WTC11 (cell line): ENCODE measurements at regions not wholly inside any gene's neighbourhood (a gene's known extent, or its start where the extent isn't known, plus 50 kb on each side); places are given as distances from the start of the nearest gene placed in this dataset.

ENCODE experiments used
- ATAC-seq: fragments of 200-7000 bp; cut with Tn5 transposase; 2 replicates; pipeline ENCODE4 v1.10.0; 2021; ENCODE audit warnings: mild to moderate bottlenecking, moderate library complexity
- CTCF ChIA-PET: fragments of 300-600 bp; sonication (Branson Sonifier 250); formaldehyde crosslinking; loops from one replicate; lab custom pipeline; 2021; ENCODE audit warnings: antibody characterized with exemption; lab: Charles Lee
- POLR2A ChIA-PET: fragments of 350-600 bp; sonication (Branson Sonifier 250); formaldehyde crosslinking; loops from one replicate; lab custom pipeline; 2021; ENCODE audit warnings: antibody characterized with exemption; lab: Charles Lee
- DNase-seq: peaks from one replicate; pipeline ENCODE4 v3.0.0; 2021; ENCODE audit warnings: low spot score
- H3K27ac Mint-ChIP-seq: 2 replicates; pipeline ENCODE4 v1.8.0; 2021; ENCODE audit warnings: mixed read lengths
- H3K27me3 Mint-ChIP-seq: 2 replicates; pipeline ENCODE4 v1.8.0; 2021; ENCODE audit warnings: low read depth, mild to moderate bottlenecking, moderate library complexity, mixed read lengths
- H3K36me3 Mint-ChIP-seq: 2 replicates; pipeline ENCODE4 v1.8.0; 2021; ENCODE audit warnings: mixed read lengths
- H3K4me1 Mint-ChIP-seq: 2 replicates; pipeline ENCODE4 v1.8.0; 2022; ENCODE audit warnings: mixed read lengths
- H3K4me3 Mint-ChIP-seq: 2 replicates; pipeline ENCODE4 v1.8.0; 2021; ENCODE audit warnings: mild to moderate bottlenecking, moderate library complexity, mixed read lengths
- H3K9me3 Mint-ChIP-seq: 2 replicates; pipeline ENCODE4 v1.8.0; 2021; ENCODE audit warnings: mixed read lengths
- ATF1 ChIP-seq: sonication (generic); formaldehyde crosslinking; IDR thresholded peaks from 2 replicates; pipeline ENCODE4 v1.8.1; 2023; ENCODE audit warnings: mild to moderate bottlenecking, moderate library complexity, missing genetic modification reagents
- EMX1 ChIP-seq: fragments of 250-450 bp; sonication (Bioruptor Pico); IDR thresholded peaks from 2 replicates; pipeline ENCODE4 v1.8.0; 2021; ENCODE audit warnings: mild to moderate bottlenecking
- FOXJ3 ChIP-seq: sonication (generic); formaldehyde crosslinking; IDR thresholded peaks from 2 replicates; pipeline ENCODE4 v1.9.0; 2021; ENCODE audit warnings: missing genetic modification reagents, mild to moderate bottlenecking, borderline replicate concordance
- GABPB1 ChIP-seq: sonication (generic); formaldehyde crosslinking; IDR thresholded peaks from 2 replicates; pipeline ENCODE4 v1.8.1; 2023; ENCODE audit warnings: mild to moderate bottlenecking, missing genetic modification reagents
- IRF2 ChIP-seq: sonication (generic); formaldehyde crosslinking; IDR thresholded peaks from 2 replicates; pipeline ENCODE4 v1.8.0; 2022; ENCODE audit warnings: low read depth, missing genetic modification reagents, borderline replicate concordance
- JAZF1 ChIP-seq: fragments of 250-450 bp; sonication (Bioruptor Pico); IDR thresholded peaks from 2 replicates; pipeline ENCODE4 v1.9.0; 2021; ENCODE audit warnings: moderate library complexity, mild to moderate bottlenecking, inconsistent platforms
- MYBL2 ChIP-seq: sonication (generic); formaldehyde crosslinking; IDR thresholded peaks from 2 replicates; pipeline ENCODE4 v1.8.1; 2023; ENCODE audit warnings: mild to moderate bottlenecking, moderate library complexity, missing genetic modification reagents
- NR1H2 ChIP-seq: sonication (generic); formaldehyde crosslinking; IDR thresholded peaks from 2 replicates; pipeline ENCODE4 v1.9.0; 2021; ENCODE audit warnings: mild to moderate bottlenecking, moderate library complexity, missing genetic modification reagents
- ZMAT4 ChIP-seq: fragments of 250-450 bp; sonication (Bioruptor Pico); IDR thresholded peaks from 2 replicates; pipeline ENCODE4 v1.9.0; 2021; ENCODE audit warnings: mild to moderate bottlenecking
- ZNF121 ChIP-seq: sonication (generic); formaldehyde crosslinking; IDR thresholded peaks from 2 replicates; pipeline ENCODE4 v1.8.0; 2023; ENCODE audit warnings: missing genetic modification reagents
- ZNF232 ChIP-seq: sonication (generic); formaldehyde crosslinking; IDR thresholded peaks from 2 replicates; pipeline ENCODE4 v1.8.0; 2022; ENCODE audit warnings: mild to moderate bottlenecking, missing genetic modification reagents
- ZNF263 ChIP-seq: sonication (generic); formaldehyde crosslinking; IDR thresholded peaks from 2 replicates; pipeline ENCODE4 v1.8.1; 2022; ENCODE audit warnings: low read depth, mild to moderate bottlenecking, moderate library complexity, missing genetic modification reagents
- ZNF317 ChIP-seq: sonication (generic); formaldehyde crosslinking; IDR thresholded peaks from 2 replicates; pipeline ENCODE4 v1.8.1; 2023; ENCODE audit warnings: low read depth, mild to moderate bottlenecking, moderate library complexity, missing genetic modification reagents, borderline replicate concordance
- ZNF396 ChIP-seq: fragments of 250-450 bp; sonication (Bioruptor Pico); IDR thresholded peaks from 2 replicates; pipeline ENCODE4 v1.8.0; 2021; ENCODE audit warnings: mild to moderate bottlenecking, moderate library complexity, borderline replicate concordance
- TF ChIP-seq, protein P1 (sequence below): fragments of 250-450 bp; sonication (Bioruptor Pico); IDR thresholded peaks from 2 replicates; pipeline ENCODE4 v1.8.0; 2021; ENCODE audit warnings: mild to moderate bottlenecking
- TF ChIP-seq, protein P2 (sequence below): fragments of 250-450 bp; sonication (Bioruptor Pico); IDR thresholded peaks from 2 replicates; pipeline ENCODE4 v1.9.0; 2021; ENCODE audit warnings: mild to moderate bottlenecking, borderline replicate concordance
- TF ChIP-seq, protein P3 (sequence below): sonication (generic); formaldehyde crosslinking; conservative IDR thresholded peaks from 2 replicates; pipeline ENCODE4 v1.8.1; 2023; ENCODE audit warnings: mild to moderate bottlenecking, low read depth, missing genetic modification reagents, moderate library complexity
- TF ChIP-seq, protein P4 (sequence below): sonication (generic); formaldehyde crosslinking; IDR thresholded peaks from 2 replicates; pipeline ENCODE4 v1.8.1; 2022; ENCODE audit warnings: mild to moderate bottlenecking, moderate library complexity, missing genetic modification reagents

- DNase-seq (no peak), ATAC-seq (peak; percentile 70)
- TF ChIP-seq, protein P1, sequence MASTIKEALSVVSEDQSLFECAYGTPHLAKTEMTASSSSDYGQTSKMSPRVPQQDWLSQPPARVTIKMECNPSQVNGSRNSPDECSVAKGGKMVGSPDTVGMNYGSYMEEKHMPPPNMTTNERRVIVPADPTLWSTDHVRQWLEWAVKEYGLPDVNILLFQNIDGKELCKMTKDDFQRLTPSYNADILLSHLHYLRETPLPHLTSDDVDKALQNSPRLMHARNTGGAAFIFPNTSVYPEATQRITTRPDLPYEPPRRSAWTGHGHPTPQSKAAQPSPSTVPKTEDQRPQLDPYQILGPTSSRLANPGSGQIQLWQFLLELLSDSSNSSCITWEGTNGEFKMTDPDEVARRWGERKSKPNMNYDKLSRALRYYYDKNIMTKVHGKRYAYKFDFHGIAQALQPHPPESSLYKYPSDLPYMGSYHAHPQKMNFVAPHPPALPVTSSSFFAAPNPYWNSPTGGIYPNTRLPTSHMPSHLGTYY (CRISPR knock-in tag), result no peak
- TF ChIP-seq NR1H2 (no peak), ZNF263 (CRISPR knock-in tag) (no peak), MYBL2 (CRISPR knock-in tag) (no peak), ZNF232 (CRISPR knock-in tag) (no peak), GABPB1 (CRISPR knock-in tag) (no peak), ZMAT4 (CRISPR knock-in tag) (no peak), IRF2 (CRISPR knock-in tag) (no peak), ATF1 (CRISPR knock-in tag) (no peak), ZNF121 (CRISPR knock-in tag) (no peak), FOXJ3 (CRISPR knock-in tag) (no peak), ZNF317 (CRISPR knock-in tag) (no peak), JAZF1 (CRISPR knock-in tag) (no peak), EMX1 (CRISPR knock-in tag) (no peak), ZNF396 (no peak)
- TF ChIP-seq, protein P2, sequence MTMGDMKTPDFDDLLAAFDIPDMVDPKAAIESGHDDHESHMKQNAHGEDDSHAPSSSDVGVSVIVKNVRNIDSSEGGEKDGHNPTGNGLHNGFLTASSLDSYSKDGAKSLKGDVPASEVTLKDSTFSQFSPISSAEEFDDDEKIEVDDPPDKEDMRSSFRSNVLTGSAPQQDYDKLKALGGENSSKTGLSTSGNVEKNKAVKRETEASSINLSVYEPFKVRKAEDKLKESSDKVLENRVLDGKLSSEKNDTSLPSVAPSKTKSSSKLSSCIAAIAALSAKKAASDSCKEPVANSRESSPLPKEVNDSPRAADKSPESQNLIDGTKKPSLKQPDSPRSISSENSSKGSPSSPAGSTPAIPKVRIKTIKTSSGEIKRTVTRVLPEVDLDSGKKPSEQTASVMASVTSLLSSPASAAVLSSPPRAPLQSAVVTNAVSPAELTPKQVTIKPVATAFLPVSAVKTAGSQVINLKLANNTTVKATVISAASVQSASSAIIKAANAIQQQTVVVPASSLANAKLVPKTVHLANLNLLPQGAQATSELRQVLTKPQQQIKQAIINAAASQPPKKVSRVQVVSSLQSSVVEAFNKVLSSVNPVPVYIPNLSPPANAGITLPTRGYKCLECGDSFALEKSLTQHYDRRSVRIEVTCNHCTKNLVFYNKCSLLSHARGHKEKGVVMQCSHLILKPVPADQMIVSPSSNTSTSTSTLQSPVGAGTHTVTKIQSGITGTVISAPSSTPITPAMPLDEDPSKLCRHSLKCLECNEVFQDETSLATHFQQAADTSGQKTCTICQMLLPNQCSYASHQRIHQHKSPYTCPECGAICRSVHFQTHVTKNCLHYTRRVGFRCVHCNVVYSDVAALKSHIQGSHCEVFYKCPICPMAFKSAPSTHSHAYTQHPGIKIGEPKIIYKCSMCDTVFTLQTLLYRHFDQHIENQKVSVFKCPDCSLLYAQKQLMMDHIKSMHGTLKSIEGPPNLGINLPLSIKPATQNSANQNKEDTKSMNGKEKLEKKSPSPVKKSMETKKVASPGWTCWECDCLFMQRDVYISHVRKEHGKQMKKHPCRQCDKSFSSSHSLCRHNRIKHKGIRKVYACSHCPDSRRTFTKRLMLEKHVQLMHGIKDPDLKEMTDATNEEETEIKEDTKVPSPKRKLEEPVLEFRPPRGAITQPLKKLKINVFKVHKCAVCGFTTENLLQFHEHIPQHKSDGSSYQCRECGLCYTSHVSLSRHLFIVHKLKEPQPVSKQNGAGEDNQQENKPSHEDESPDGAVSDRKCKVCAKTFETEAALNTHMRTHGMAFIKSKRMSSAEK (CRISPR knock-in tag), result no peak
- TF ChIP-seq, protein P3, sequence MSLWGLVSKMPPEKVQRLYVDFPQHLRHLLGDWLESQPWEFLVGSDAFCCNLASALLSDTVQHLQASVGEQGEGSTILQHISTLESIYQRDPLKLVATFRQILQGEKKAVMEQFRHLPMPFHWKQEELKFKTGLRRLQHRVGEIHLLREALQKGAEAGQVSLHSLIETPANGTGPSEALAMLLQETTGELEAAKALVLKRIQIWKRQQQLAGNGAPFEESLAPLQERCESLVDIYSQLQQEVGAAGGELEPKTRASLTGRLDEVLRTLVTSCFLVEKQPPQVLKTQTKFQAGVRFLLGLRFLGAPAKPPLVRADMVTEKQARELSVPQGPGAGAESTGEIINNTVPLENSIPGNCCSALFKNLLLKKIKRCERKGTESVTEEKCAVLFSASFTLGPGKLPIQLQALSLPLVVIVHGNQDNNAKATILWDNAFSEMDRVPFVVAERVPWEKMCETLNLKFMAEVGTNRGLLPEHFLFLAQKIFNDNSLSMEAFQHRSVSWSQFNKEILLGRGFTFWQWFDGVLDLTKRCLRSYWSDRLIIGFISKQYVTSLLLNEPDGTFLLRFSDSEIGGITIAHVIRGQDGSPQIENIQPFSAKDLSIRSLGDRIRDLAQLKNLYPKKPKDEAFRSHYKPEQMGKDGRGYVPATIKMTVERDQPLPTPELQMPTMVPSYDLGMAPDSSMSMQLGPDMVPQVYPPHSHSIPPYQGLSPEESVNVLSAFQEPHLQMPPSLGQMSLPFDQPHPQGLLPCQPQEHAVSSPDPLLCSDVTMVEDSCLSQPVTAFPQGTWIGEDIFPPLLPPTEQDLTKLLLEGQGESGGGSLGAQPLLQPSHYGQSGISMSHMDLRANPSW (CRISPR knock-in tag), result no peak
- TF ChIP-seq, protein P4, sequence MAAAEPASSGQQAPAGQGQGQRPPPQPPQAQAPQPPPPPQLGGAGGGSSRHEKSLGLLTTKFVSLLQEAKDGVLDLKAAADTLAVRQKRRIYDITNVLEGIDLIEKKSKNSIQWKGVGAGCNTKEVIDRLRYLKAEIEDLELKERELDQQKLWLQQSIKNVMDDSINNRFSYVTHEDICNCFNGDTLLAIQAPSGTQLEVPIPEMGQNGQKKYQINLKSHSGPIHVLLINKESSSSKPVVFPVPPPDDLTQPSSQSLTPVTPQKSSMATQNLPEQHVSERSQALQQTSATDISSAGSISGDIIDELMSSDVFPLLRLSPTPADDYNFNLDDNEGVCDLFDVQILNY (CRISPR knock-in tag), result no peak
- H3K9me3 Mint-ChIP-seq, result no peaks in the 10 kb centered on the region
- H3K36me3 Mint-ChIP-seq, result no peaks in the 10 kb centered on the region
- no peak overlapping the region for H3K4me3 Mint-ChIP-seq
- H3K27ac Mint-ChIP-seq, result no peak overlapping the region
- H3K27me3 Mint-ChIP-seq, result no peaks in the 10 kb centered on the region
- ChIA-PET POLR2A (no interaction called here), CTCF (no interaction called here)
- H3K4me1 Mint-ChIP-seq, result no peaks in the 10 kb centered on the region
Observed at GRCh38 chr10:64619102-64619501, 1097.9 kb downstream of the REEP3 start.
